ENCODE measurements at regions not wholly inside any gene's neighbourhood (a gene's known extent, or its start where the extent isn't known, plus 50 kb on each side); places are given as distances from the start of the nearest gene placed in this dataset.
A peak's percentile ranks its signal among the peaks of the same experiment; 100 is the strongest.

- Histone ChIP-seq H3K18ac (ENCODE audit: extremely low read depth, low read length) (peak overlapping the region; percentile 1; the same call in 1 of the 2 replicates), H3K4me2 (ENCODE audit: insufficient read depth in 1 of 2, low read depth in 2 of 2, low read length in 2 of 2) (peak overlapping the region; percentile 1 to 9; a peak in 2 of 4 replicates), H2BK20ac (ENCODE audit: low read length) (no peak overlapping the region), H4K8ac (ENCODE audit: extremely low read depth, insufficient read depth, low read length) (no peak overlapping the region), H3K4me1 (replicated peaks in 1 of 4; ENCODE audit: control insufficient read depth in 3 of 4, insufficient read depth in 4 of 4, low read length in 3 of 4) (peaks cover 3 to 10% (median 5%) of the 10 kb centered on the region in 4 experiments; a peak in 4 of 7 replicates), H3K36me3 (ENCODE audit: control insufficient read depth in 2 of 4, insufficient read depth in 4 of 4, low read length in 3 of 4) (no peaks in the 10 kb centered on the region), H4K5ac (ENCODE audit: insufficient read length, low read depth, low read length) (no peak overlapping the region), H3K27ac (ENCODE audit: low read depth, low read length) (no peak overlapping the region), H2BK12ac (ENCODE audit: low read depth, low read length) (no peak overlapping the region), H3K4ac (replicated peaks; ENCODE audit: insufficient read length, low read depth, low read length) (no peak overlapping the region), H2AK5ac (ENCODE audit: low read depth, low read length) (no peak overlapping the region), H2BK5ac (ENCODE audit: low read depth, low read length) (no peak overlapping the region), H3K23ac (ENCODE audit: insufficient read length) (no peak overlapping the region), H3K79me2 (ENCODE audit: control insufficient read depth in 1 of 2, insufficient read depth in 2 of 2, low read length in 2 of 2) (no peaks in the 10 kb centered on the region), H3K27me3 (replicated peaks in 1 of 4; ENCODE audit: control insufficient read depth in 3 of 4, extremely low read depth in 1 of 4, insufficient read depth in 3 of 4, low read length in 3 of 4) (no peaks in the 10 kb centered on the region), H3K23me2 (ENCODE audit: low read depth, low read length) (no peaks in the 10 kb centered on the region), H3K9me3 (ENCODE audit: insufficient read depth in 2 of 2, low read depth in 1 of 2, low read length in 1 of 2) (no peaks in the 10 kb centered on the region), H3K14ac (ENCODE audit: insufficient read length) (no peak overlapping the region), H2BK120ac (replicated peaks; ENCODE audit: low read depth, low read length) (no peak overlapping the region), H4K91ac (replicated peaks; ENCODE audit: insufficient read length, low read length) (no peak overlapping the region), H3K56ac (replicated peaks; ENCODE audit: insufficient read length, low read depth, low read length) (no peak overlapping the region), H3K9ac (replicated peaks in 1 of 4; ENCODE audit: extremely low read depth in 1 of 4, low read depth in 3 of 4, low read length in 3 of 4) (no peak overlapping the region), H4K20me1 (replicated peaks in 1 of 2; ENCODE audit: control insufficient read depth in 1 of 2, insufficient read depth in 2 of 2, low read length in 2 of 2) (no peaks in the 10 kb centered on the region), H3K79me1 (ENCODE audit: low read depth, low read length) (no peaks in the 10 kb centered on the region), H3K4me3 (ENCODE audit: extremely low read depth in 1 of 4, insufficient read depth in 2 of 4, low read depth in 3 of 4, low read length in 4 of 4) (no peak overlapping the region), H2BK15ac (ENCODE audit: low read length) (no peak overlapping the region), H2AFZ (ENCODE audit: low read length) (peak overlapping the region; percentile 37; the same call in 1 of the 2 replicates)
- TF ChIP-seq GTF2F1 (IDR thresholded peaks at IDR 0.05; ENCODE audit: borderline replicate concordance, low read depth, low read length) (no peak), SIN3A (conservative IDR thresholded peaks at IDR 0.05 in 1 of 2, IDR thresholded peaks at IDR 0.05 in 1 of 2; ENCODE audit: low read depth in 1 of 2, low read length in 2 of 2) (no peak), NANOG (IDR thresholded peaks at IDR 0.05; ENCODE audit: insufficient read depth, low read depth, low read length, poor library complexity, severe bottlenecking) (no peak), SRF (IDR thresholded peaks at IDR 0.05; ENCODE audit: low read depth, low read length) (no peak)
- ChIA-PET CTCF (ENCODE audit: partially characterized antibody) (interaction anchor here (0.6 to 1.3 kb wide), 3 partner anchors 9 to 228 kb away, joined by 3 to 5 read pairs (median 3); no protein-coding TSS in a partner anchor), POLR2A (ENCODE audit: partially characterized antibody) (no interaction called here)
- DNase-seq (ENCODE audit: low read depth in 1 of 2, low spot score in 2 of 2): no peak
- no peak for FAIRE-seq
Observed at GRCh38 chr3:25888892-25889524, 99.1 kb downstream of the OXSM start.
